Activated T-cell treated with anti-CD3 and anti-CD28 coated beads, Interleukin-2, amount 50 U/mL, for 72 hours (primary cell): ENCODE measurements at regions not wholly inside any gene's neighbourhood (a gene's known extent, or its start where the extent isn't known, plus 50 kb on each side); places are given as distances from the start of the nearest gene placed in this dataset.

ENCODE experiments used
- ATAC-seq, 2 donors: fragments of 150-1000 bp; cut with Tn5 transposase; replicated peaks in 1 of 2; 2 replicates each; pipeline ENCODE4 v1.10.0; 2021; ENCODE audit warnings: moderate library complexity in 2 of 2, mild to moderate bottlenecking in 1 of 2
- DNase-seq, 2 donors: peaks; one replicate each; pipeline ENCODE4 v3.0.0; 2021 to 2022; ENCODE audit warnings: mixed read lengths in 1 of 2
- H3K27ac Mint-ChIP-seq: one replicate; pipeline ENCODE4 v1.8.0; 2022; ENCODE audit warnings: mild to moderate bottlenecking, moderate library complexity, mixed read lengths
- H3K27me3 Mint-ChIP-seq: one replicate; pipeline ENCODE4 v1.8.0; 2022; ENCODE audit warnings: low read depth, mixed read lengths
- H3K36me3 Mint-ChIP-seq, 2 donors: one replicate each; pipeline ENCODE4 v1.8.0; 2022; ENCODE audit warnings: mixed read lengths in 2 of 2, mild to moderate bottlenecking in 1 of 2; ENCODE audit not compliant: insufficient read depth in 2 of 2
- H3K4me1 Mint-ChIP-seq: one replicate; pipeline ENCODE4 v1.8.0; 2022; ENCODE audit warnings: low read depth, mixed read lengths
- H3K4me3 Mint-ChIP-seq, 2 donors: one replicate each; pipeline ENCODE4 v1.8.0; 2022; ENCODE audit warnings: mild to moderate bottlenecking in 2 of 2, mixed read lengths in 2 of 2, moderate library complexity in 2 of 2
- H3K9me3 Mint-ChIP-seq, 2 donors: one replicate each; pipeline ENCODE4 v1.8.0; 2022; ENCODE audit warnings: mixed read lengths in 2 of 2

DNA sequence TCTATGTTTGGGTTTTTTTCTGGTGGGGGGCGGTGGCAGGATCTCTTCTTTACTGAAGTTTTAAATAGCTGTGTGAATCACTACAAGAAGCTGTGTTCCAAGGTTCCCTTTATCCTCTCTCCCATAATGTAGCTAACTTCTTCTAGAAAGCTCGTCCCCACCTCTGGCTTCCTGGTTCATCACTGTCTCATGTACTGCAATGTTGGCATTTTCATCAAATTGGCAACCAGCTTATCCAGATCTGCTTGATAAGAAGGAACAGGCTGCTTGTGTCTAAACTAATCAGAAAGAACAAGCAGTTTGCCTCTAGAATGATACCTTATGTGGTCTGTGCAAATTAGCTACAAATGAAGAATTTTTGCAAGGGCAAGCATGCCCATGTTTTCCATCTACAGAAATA is 130.8 kb downstream of the WT1 start:
- Mint-ChIP-seq H3K27ac (no peak overlapping the region), H3K9me3 (no peaks in the 10 kb centered on the region), H3K36me3 (no peaks in the 10 kb centered on the region), H3K4me1 (no peaks in the 10 kb centered on the region), H3K27me3 (no peaks in the 10 kb centered on the region), H3K4me3 (no peak overlapping the region)
- no peak for ATAC-seq
- DNase-seq: no peak

DNA sequence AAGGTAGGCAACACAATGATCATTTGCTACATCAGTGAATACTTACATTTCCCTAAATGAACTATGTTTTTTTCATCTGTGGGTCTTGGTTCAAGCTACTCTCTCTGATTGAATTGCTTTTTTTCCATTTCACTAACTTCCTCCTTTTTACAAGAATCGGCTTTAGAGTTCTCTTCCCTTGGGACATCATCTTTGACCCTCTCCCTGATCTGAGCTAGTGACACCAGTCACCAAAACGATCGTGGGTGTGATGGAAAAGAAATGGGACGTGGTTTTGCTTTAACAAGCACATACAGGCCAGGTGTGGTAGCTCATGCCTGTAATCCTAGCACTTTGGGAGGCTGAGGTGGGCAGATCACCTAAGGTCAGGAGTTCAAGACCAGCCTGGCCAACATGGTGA is 129.9 kb downstream of the WT1 start:
- DNase-seq (no peak), ATAC-seq (no peak)
- Mint-ChIP-seq H3K36me3 (no peaks in the 10 kb centered on the region), H3K4me1 (no peaks in the 10 kb centered on the region), H3K9me3 (no peaks in the 10 kb centered on the region), H3K27ac (no peak overlapping the region), H3K27me3 (peaks cover 4% of the 10 kb centered on the region), H3K4me3 (no peak overlapping the region)

GRCh38 chr11:32307471-32307870 is 127.9 kb downstream of the WT1 start:
- Mint-ChIP-seq H3K27me3 (peaks cover 15% of the 10 kb centered on the region), H3K36me3 (no peaks in the 10 kb centered on the region), H3K27ac (no peak overlapping the region), H3K4me1 (peaks cover 5% of the 10 kb centered on the region), H3K4me3 (no peak overlapping the region), H3K9me3 (no peaks in the 10 kb centered on the region)
- DNase-seq: no peak
- ATAC-seq: no peak

DNA sequence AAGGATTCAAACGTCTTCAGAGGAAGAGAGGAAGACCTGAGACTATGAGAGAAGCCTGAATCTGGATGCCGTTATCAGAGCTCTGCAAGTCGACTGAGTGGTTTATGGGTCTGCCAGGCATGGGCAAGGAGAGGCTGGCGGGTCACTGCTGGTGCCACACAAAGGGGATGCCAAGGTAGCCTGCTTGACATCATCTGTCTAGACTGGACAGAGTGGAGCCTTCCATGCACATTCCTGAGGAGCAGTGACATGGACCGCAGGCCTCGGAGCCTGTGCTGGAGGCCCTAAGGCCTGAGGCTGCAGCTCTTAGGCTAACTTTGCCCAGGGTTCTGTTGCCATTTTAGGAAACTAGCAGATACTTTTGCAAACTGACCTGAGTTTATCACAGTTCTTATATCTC is 127.4 kb downstream of the WT1 start:
- no peaks in the 10 kb centered on the region for H3K36me3 Mint-ChIP-seq
- peaks cover 6% of the 10 kb centered on the region for H3K4me1 Mint-ChIP-seq
- ATAC-seq (no peak), DNase-seq (no peak)
- peaks cover 20% of the 10 kb centered on the region for H3K27me3 Mint-ChIP-seq
- no peaks in the 10 kb centered on the region for H3K9me3 Mint-ChIP-seq
- H3K27ac Mint-ChIP-seq: no peak overlapping the region
- H3K4me3 Mint-ChIP-seq: no peak overlapping the region

- Mint-ChIP-seq H3K27me3 (peaks cover 20% of the 10 kb centered on the region), H3K4me1 (peaks cover 6% of the 10 kb centered on the region), H3K9me3 (no peaks in the 10 kb centered on the region), H3K4me3 (no peak overlapping the region), H3K27ac (no peak overlapping the region), H3K36me3 (no peaks in the 10 kb centered on the region)
- ATAC-seq (no peak), DNase-seq (no peak)
Measured at GRCh38 chr11:32309530-32310213, 125.7 kb downstream of the WT1 start.

- Mint-ChIP-seq H3K4me3 (no peak overlapping the region), H3K4me1 (peaks cover 6% of the 10 kb centered on the region), H3K27ac (no peak overlapping the region), H3K9me3 (no peaks in the 10 kb centered on the region), H3K27me3 (peaks cover 20% of the 10 kb centered on the region), H3K36me3 (no peaks in the 10 kb centered on the region)
- ATAC-seq (no peak), DNase-seq (no peak)
Measured at GRCh38 chr11:32310214-32310601, 125.1 kb downstream of the WT1 start.

GRCh38 chr11:32311346-32312065 is 123.8 kb downstream of the WT1 start:
- H3K36me3 Mint-ChIP-seq: no peaks in the 10 kb centered on the region
- H3K9me3 Mint-ChIP-seq: no peaks in the 10 kb centered on the region
- DNase-seq (no peak), ATAC-seq (no peak)
- peaks cover 6% of the 10 kb centered on the region for H3K4me1 Mint-ChIP-seq
- peaks cover 20% of the 10 kb centered on the region for H3K27me3 Mint-ChIP-seq
- H3K4me3 Mint-ChIP-seq: no peak overlapping the region
- no peak overlapping the region for H3K27ac Mint-ChIP-seq

DNA sequence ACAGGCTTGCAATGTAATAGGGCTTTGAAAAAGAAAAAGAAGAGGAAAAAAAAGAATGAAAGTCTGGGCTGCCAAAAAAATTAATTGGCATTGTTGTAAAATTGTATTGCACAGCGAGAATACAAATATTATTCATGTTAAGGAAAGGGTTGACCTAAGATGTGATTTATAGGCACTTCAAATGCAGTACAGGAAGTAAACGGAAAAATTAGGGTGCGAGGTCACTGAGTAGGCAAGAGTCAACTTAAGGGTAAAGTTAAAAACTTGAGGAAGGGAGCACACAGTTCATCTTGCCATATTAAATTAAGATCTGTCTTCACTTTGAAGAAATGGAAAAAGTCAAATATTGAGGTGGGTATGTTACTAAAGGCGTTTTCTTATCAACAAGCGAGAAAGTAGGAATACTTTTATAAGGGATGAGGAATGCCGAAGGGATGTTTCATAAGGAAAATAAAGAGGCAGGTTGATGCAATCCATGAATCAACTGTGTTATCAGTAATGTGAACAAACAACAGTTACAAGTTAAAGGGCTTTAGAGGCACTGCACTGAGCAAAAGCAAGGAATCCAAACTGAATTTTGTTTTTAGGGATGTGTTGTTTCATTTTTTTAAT is 123.0 kb downstream of the WT1 start:
- H3K9me3 Mint-ChIP-seq: no peaks in the 10 kb centered on the region
- H3K4me3 Mint-ChIP-seq: no peak overlapping the region
- no peaks in the 10 kb centered on the region for H3K36me3 Mint-ChIP-seq
- DNase-seq (no peak), ATAC-seq (no peak)
- no peak overlapping the region for H3K27ac Mint-ChIP-seq
- peaks cover 10% of the 10 kb centered on the region for H3K4me1 Mint-ChIP-seq
- peaks cover 20% of the 10 kb centered on the region for H3K27me3 Mint-ChIP-seq

GRCh38 chr11:32312865-32313403 is 122.4 kb downstream of the WT1 start:
- Mint-ChIP-seq H3K9me3 (no peaks in the 10 kb centered on the region), H3K27ac (no peak overlapping the region), H3K36me3 (no peaks in the 10 kb centered on the region), H3K4me1 (peaks cover 16% of the 10 kb centered on the region), H3K27me3 (peaks cover 23% of the 10 kb centered on the region), H3K4me3 (no peak overlapping the region)
- ATAC-seq: peak; percentile 93 to 94
- DNase-seq: peak; percentile 52

DNA sequence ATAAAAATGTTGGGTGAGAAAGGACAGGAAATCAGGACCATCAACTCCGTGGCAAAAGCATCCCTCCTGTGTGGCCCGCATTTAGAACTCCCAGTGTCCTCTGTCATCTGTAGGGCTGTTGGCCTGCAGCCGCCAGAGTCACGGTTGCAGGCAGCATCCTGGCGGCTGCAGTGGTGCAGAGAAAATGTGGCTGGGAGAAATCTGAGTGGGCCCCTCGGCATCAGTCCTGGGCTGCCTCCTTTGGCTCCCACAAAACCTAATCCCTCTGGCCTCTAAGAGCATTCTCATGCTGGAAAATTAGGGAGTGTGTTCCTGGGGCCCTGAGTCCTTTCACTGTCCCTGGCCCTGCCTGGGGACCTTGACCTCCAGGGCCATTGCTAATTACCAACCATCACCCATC is 121.9 kb downstream of the WT1 start:
- ATAC-seq: no peak
- H3K27me3 Mint-ChIP-seq: peaks cover 28% of the 10 kb centered on the region
- no peak overlapping the region for H3K27ac Mint-ChIP-seq
- peaks cover 20% of the 10 kb centered on the region for H3K4me1 Mint-ChIP-seq
- H3K4me3 Mint-ChIP-seq: no peak overlapping the region
- no peaks in the 10 kb centered on the region for H3K9me3 Mint-ChIP-seq
- H3K36me3 Mint-ChIP-seq: no peaks in the 10 kb centered on the region
- no peak for DNase-seq

DNA sequence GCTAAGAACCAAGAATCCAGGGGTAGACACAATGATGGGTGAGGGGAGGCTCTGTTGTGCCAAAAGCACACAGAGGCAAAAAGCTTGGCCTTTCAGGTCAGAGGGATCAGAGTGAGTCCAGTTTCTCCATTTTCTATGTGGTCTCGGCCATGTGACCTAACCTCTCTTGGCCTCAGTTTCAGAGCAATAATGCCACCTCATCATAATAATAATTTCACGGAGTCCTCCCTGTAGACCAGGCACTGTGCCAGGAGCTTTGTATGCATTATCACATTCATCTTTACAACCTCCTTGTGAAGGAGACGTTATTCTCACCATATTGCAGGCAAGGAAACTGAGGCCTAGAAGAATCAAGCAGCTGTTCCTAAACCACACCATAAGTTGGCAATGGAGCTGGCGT is 120.2 kb downstream of the WT1 start:
- ATAC-seq (no peak), DNase-seq (no peak)
- Mint-ChIP-seq H3K27me3 (peaks cover 34% of the 10 kb centered on the region), H3K36me3 (no peaks in the 10 kb centered on the region), H3K9me3 (no peaks in the 10 kb centered on the region), H3K4me1 (peaks cover 20% of the 10 kb centered on the region), H3K4me3 (no peak overlapping the region), H3K27ac (no peak overlapping the region)

DNA sequence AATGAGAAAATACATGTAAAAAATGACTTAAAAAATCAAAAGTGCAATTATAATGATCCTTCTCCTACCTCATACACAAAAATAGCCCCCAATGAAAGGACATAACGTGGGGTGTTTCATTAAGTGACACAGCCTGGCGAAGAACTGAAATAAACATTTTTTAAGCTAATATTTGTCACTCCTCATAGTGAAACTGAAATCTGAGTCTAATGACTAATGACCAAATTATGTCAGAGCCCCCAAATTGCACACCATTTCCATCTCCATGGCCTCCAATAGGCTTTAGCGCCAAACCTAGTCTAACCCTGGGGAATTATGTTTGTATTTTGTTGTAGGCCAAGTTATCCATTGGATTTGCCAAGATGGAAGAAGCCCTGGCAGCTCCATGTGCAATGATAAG is 119.1 kb downstream of the WT1 start:
- Mint-ChIP-seq H3K36me3 (no peaks in the 10 kb centered on the region), H3K27ac (no peak overlapping the region)

GRCh38 chr11:32316858-32317642 is 118.3 kb downstream of the WT1 start:
- peaks cover 30% of the 10 kb centered on the region for H3K27me3 Mint-ChIP-seq
- H3K4me3 Mint-ChIP-seq: no peak overlapping the region
- no peaks in the 10 kb centered on the region for H3K36me3 Mint-ChIP-seq
- DNase-seq (no peak), ATAC-seq (peak in 1 of 2 donors; percentile 34)
- H3K27ac Mint-ChIP-seq: no peak overlapping the region
- peaks cover 20% of the 10 kb centered on the region for H3K4me1 Mint-ChIP-seq
- no peaks in the 10 kb centered on the region for H3K9me3 Mint-ChIP-seq

More for the DNA sequence above, 119.1 kb downstream of the WT1 start:
- peaks cover 31% of the 10 kb centered on the region for H3K27me3 Mint-ChIP-seq
- ATAC-seq (no peak), DNase-seq (no peak)
- no peaks in the 10 kb centered on the region for H3K9me3 Mint-ChIP-seq
- no peak overlapping the region for H3K4me3 Mint-ChIP-seq
- H3K4me1 Mint-ChIP-seq: peaks cover 20% of the 10 kb centered on the region
